T-helper 1 cell treated with Interleukin-12 subunit alpha and Interleukin-12 subunit beta and Interleukin-4 antibody, amounts not matched to agents 30 μg/mL and 1 μg/mL, for 36 hours (primary cell): ENCODE measurements at regions not wholly inside any gene's neighbourhood (a gene's known extent, or its start where the extent isn't known, plus 50 kb on each side); places are given as distances from the start of the nearest gene placed in this dataset.

Source experiments
- H3K27ac Mint-ChIP-seq: one replicate; pipeline ENCODE4 v1.8.0; 2021; ENCODE audit warnings: mild to moderate bottlenecking, mixed read lengths
- H3K27me3 Mint-ChIP-seq: one replicate; pipeline ENCODE4 v1.8.0; 2021; ENCODE audit warnings: low read depth, mixed read lengths
- H3K36me3 Mint-ChIP-seq: one replicate; pipeline ENCODE4 v1.8.0; 2021; ENCODE audit warnings: low read depth, mixed read lengths
- H3K4me1 Mint-ChIP-seq: one replicate; pipeline ENCODE4 v1.8.0; 2021; ENCODE audit warnings: low read depth, mixed read lengths
- H3K4me3 Mint-ChIP-seq: one replicate; pipeline ENCODE4 v1.8.0; 2021; ENCODE audit warnings: mild to moderate bottlenecking, moderate library complexity, mixed read lengths
- H3K9me3 Mint-ChIP-seq: one replicate; pipeline ENCODE4 v1.8.0; 2021; ENCODE audit warnings: mixed read lengths

- H3K4me3 Mint-ChIP-seq = no peak overlapping the region
- peaks cover 22% of the 10 kb centered on the region for H3K27me3 Mint-ChIP-seq
These were observed 50.4 kb upstream of the GGTA1 start for GRCh38 chr9:121550041-121550440.

GRCh38 chr9:121550569-121551512 lies 51.2 kb upstream of the GGTA1 start:
- H3K4me3 Mint-ChIP-seq = no peak overlapping the region
- no peaks in the 10 kb centered on the region for H3K9me3 Mint-ChIP-seq
- no peak overlapping the region for H3K27ac Mint-ChIP-seq
- peaks cover 22% of the 10 kb centered on the region for H3K27me3 Mint-ChIP-seq
- no peaks in the 10 kb centered on the region for H3K36me3 Mint-ChIP-seq
- H3K4me1 Mint-ChIP-seq = peaks cover 4% of the 10 kb centered on the region

More at GRCh38 chr9:121550041-121550440, 50.4 kb upstream of the GGTA1 start:
- H3K36me3 Mint-ChIP-seq = no peaks in the 10 kb centered on the region
- peaks cover 4% of the 10 kb centered on the region for H3K4me1 Mint-ChIP-seq
- no peaks in the 10 kb centered on the region for H3K9me3 Mint-ChIP-seq
- H3K27ac Mint-ChIP-seq = no peak overlapping the region

- no peaks in the 10 kb centered on the region for H3K36me3 Mint-ChIP-seq
- peaks cover 4% of the 10 kb centered on the region for H3K4me1 Mint-ChIP-seq
- H3K9me3 Mint-ChIP-seq = no peaks in the 10 kb centered on the region
- H3K27ac Mint-ChIP-seq = no peak overlapping the region
- H3K27me3 Mint-ChIP-seq = peaks cover 20% of the 10 kb centered on the region
- H3K4me3 Mint-ChIP-seq = no peak overlapping the region
These were observed 52.5 kb upstream of the GGTA1 start for GRCh38 chr9:121551985-121552753.

GRCh38 chr9:121556082-121556481 lies 56.4 kb upstream of the GGTA1 start:
- Mint-ChIP-seq H3K27ac (no peak overlapping the region), H3K4me3 (no peak overlapping the region), H3K9me3 (no peaks in the 10 kb centered on the region), H3K27me3 (peaks cover 10% of the 10 kb centered on the region), H3K36me3 (no peaks in the 10 kb centered on the region), H3K4me1 (peaks cover 4% of the 10 kb centered on the region)

- Mint-ChIP-seq H3K36me3 (no peaks in the 10 kb centered on the region), H3K27me3 (peaks cover 7% of the 10 kb centered on the region), H3K4me1 (peaks cover 2% of the 10 kb centered on the region), H3K4me3 (no peak overlapping the region), H3K9me3 (no peaks in the 10 kb centered on the region), H3K27ac (no peak overlapping the region)
These were observed 56.9 kb upstream of the GGTA1 start for GRCh38 chr9:121556580-121556979.

GRCh38 chr9:121557581-121558447 lies 58.2 kb upstream of the GGTA1 start:
- no peaks in the 10 kb centered on the region for H3K36me3 Mint-ChIP-seq
- peaks cover 3% of the 10 kb centered on the region for H3K27me3 Mint-ChIP-seq
- H3K9me3 Mint-ChIP-seq = no peaks in the 10 kb centered on the region
- H3K4me3 Mint-ChIP-seq = no peak overlapping the region
- H3K4me1 Mint-ChIP-seq = peaks cover 3% of the 10 kb centered on the region
- no peak overlapping the region for H3K27ac Mint-ChIP-seq

GRCh38 chr9:121558473-121558872 lies 58.8 kb upstream of the GGTA1 start:
- H3K36me3 Mint-ChIP-seq = no peaks in the 10 kb centered on the region
- H3K4me1 Mint-ChIP-seq = peaks cover 3% of the 10 kb centered on the region
- H3K27ac Mint-ChIP-seq = no peak overlapping the region
- no peaks in the 10 kb centered on the region for H3K9me3 Mint-ChIP-seq
- no peak overlapping the region for H3K4me3 Mint-ChIP-seq
- peaks cover 3% of the 10 kb centered on the region for H3K27me3 Mint-ChIP-seq

- H3K27ac Mint-ChIP-seq = no peak overlapping the region
- H3K4me1 Mint-ChIP-seq = peaks cover 3% of the 10 kb centered on the region
- no peaks in the 10 kb centered on the region for H3K36me3 Mint-ChIP-seq
- H3K4me3 Mint-ChIP-seq = no peak overlapping the region
- peaks cover 3% of the 10 kb centered on the region for H3K27me3 Mint-ChIP-seq
- H3K9me3 Mint-ChIP-seq = no peaks in the 10 kb centered on the region
These were observed 59.5 kb upstream of the GGTA1 start for GRCh38 chr9:121559183-121559582.

- Mint-ChIP-seq H3K36me3 (no peaks in the 10 kb centered on the region), H3K27me3 (peaks cover 3% of the 10 kb centered on the region), H3K4me3 (no peak overlapping the region), H3K4me1 (peaks cover 3% of the 10 kb centered on the region), H3K27ac (no peak overlapping the region), H3K9me3 (no peaks in the 10 kb centered on the region)
These were observed 61.3 kb upstream of the GGTA1 start for GRCh38 chr9:121560921-121561320.

GRCh38 chr9:121561385-121562222 lies 62.0 kb upstream of the GGTA1 start:
- Mint-ChIP-seq H3K27me3 (peaks cover 2% of the 10 kb centered on the region), H3K4me1 (peaks cover 3% of the 10 kb centered on the region), H3K9me3 (no peaks in the 10 kb centered on the region), H3K4me3 (no peak overlapping the region), H3K27ac (no peak overlapping the region), H3K36me3 (no peaks in the 10 kb centered on the region)

- H3K4me3 Mint-ChIP-seq = no peak overlapping the region
- H3K9me3 Mint-ChIP-seq = no peaks in the 10 kb centered on the region
- no peak overlapping the region for H3K27ac Mint-ChIP-seq
- H3K27me3 Mint-ChIP-seq = no peaks in the 10 kb centered on the region
- no peaks in the 10 kb centered on the region for H3K36me3 Mint-ChIP-seq
- peaks cover 3% of the 10 kb centered on the region for H3K4me1 Mint-ChIP-seq
These were observed 62.7 kb upstream of the GGTA1 start for GRCh38 chr9:121562301-121562700.

GRCh38 chr9:121563425-121563824 lies 63.8 kb upstream of the GGTA1 start:
- Mint-ChIP-seq H3K4me3 (no peak overlapping the region), H3K27me3 (no peaks in the 10 kb centered on the region), H3K36me3 (no peaks in the 10 kb centered on the region), H3K27ac (no peak overlapping the region), H3K4me1 (peaks cover 2% of the 10 kb centered on the region), H3K9me3 (no peaks in the 10 kb centered on the region)

- Mint-ChIP-seq H3K9me3 (no peaks in the 10 kb centered on the region), H3K27ac (no peak overlapping the region), H3K4me1 (peaks cover 2% of the 10 kb centered on the region), H3K36me3 (no peaks in the 10 kb centered on the region), H3K4me3 (no peak overlapping the region), H3K27me3 (no peaks in the 10 kb centered on the region)
These were observed 64.3 kb upstream of the GGTA1 start for GRCh38 chr9:121563881-121564460.
